Astrocyte of the spinal cord (primary cell): ENCODE measurements at regions not wholly inside any gene's neighbourhood (a gene's known extent, or its start where the extent isn't known, plus 50 kb on each side); places are given as distances from the start of the nearest gene placed in this dataset.
"Not testable (repeated sequence)": the region's sequence is repeated elsewhere in the genome, so short reads cannot be mapped to it uniquely, and the experiment has no call there.

Experiments
- DNase-seq: peaks from one replicate; pipeline ENCODE4 v3.0.0; 2011; ENCODE audit warnings: low read depth, low spot score
- H3K4me3 ChIP-seq: 2 replicates; pipeline ENCODE4 v1.5.1; 2011; ENCODE audit warnings: low read depth, mild to moderate bottlenecking, low read length, moderate library complexity
- CTCF ChIP-seq: IDR thresholded peaks from 2 replicates; pipeline ENCODE4 v1.5.1; 2012; ENCODE audit warnings: low read depth, mild to moderate bottlenecking, low read length, inconsistent platforms
- in situ Hi-C: cut with HindIII; loops from 2 replicates; pipeline ENCODE4 v1.10.0; 2017; ENCODE audit warnings: low sequenced_read_pairs

GRCh38 chr1:86633306-86633838 lies 71.0 kb upstream of the SH3GLB1 start:
- in situ Hi-C loops, DNase-seq, H3K4me3 ChIP-seq: not testable (repeated sequence)

GRCh38 chr1:86633921-86634320 lies 70.5 kb upstream of the SH3GLB1 start:
- H3K4me3 ChIP-seq, result no peak overlapping the region
- in situ Hi-C loops, result no loop called here
- DNase-seq, result no peak
- no peak for TF ChIP-seq CTCF

GRCh38 chr1:86636898-86637297 lies 67.5 kb upstream of the SH3GLB1 start:
- TF ChIP-seq CTCF, result no peak
- DNase-seq, result no peak
- H3K4me3 ChIP-seq, result no peak overlapping the region
- in situ Hi-C loops, result no loop called here

GRCh38 chr1:86640161-86640670 lies 64.2 kb upstream of the SH3GLB1 start:
- H3K4me3 ChIP-seq, result no peak overlapping the region
- in situ Hi-C loops, result no loop called here
- TF ChIP-seq CTCF, result no peak
- DNase-seq, result no peak

- no peak overlapping the region for H3K4me3 ChIP-seq
- in situ Hi-C loops, result no loop called here
Measured at GRCh38 chr1:86641318-86641717, 63.1 kb upstream of the SH3GLB1 start.

GRCh38 chr1:86644655-86645054 lies 59.7 kb upstream of the SH3GLB1 start:
- H3K4me3 ChIP-seq, DNase-seq, in situ Hi-C loops: not testable (repeated sequence)

More at GRCh38 chr1:86641318-86641717, 63.1 kb upstream of the SH3GLB1 start:
- no peak for DNase-seq
- no peak for TF ChIP-seq CTCF

- H3K4me3 ChIP-seq, result no peak overlapping the region
- DNase-seq, result no peak
- TF ChIP-seq CTCF, result no peak
- in situ Hi-C loops, result no loop called here
Measured at GRCh38 chr1:86645851-86646250, 58.5 kb upstream of the SH3GLB1 start.

GRCh38 chr1:86646256-86646655 lies 58.1 kb upstream of the SH3GLB1 start:
- TF ChIP-seq CTCF, result no peak
- H3K4me3 ChIP-seq, result no peak overlapping the region
- DNase-seq, result no peak
- in situ Hi-C loops, result no loop called here
